SKM-1 treated with dmso at 0.1 percent for 144 hours (cell line): ENCODE measurements at regions not wholly inside any gene's neighbourhood (a gene's known extent, or its start where the extent isn't known, plus 50 kb on each side); places are given as distances from the start of the nearest gene placed in this dataset.
A peak's percentile ranks its signal among the peaks of the same experiment; 100 is the strongest.
"Not testable (repeated sequence)": the region's sequence is repeated elsewhere in the genome, so short reads cannot be mapped to it uniquely, and the experiment has no call there.

Experiments
- DNase-seq: peaks from one replicate; lab custom pipeline; 2025; ENCODE audit not compliant: unreplicated experiment; lab: John Stamatoyannopoulos, UW

DNA sequence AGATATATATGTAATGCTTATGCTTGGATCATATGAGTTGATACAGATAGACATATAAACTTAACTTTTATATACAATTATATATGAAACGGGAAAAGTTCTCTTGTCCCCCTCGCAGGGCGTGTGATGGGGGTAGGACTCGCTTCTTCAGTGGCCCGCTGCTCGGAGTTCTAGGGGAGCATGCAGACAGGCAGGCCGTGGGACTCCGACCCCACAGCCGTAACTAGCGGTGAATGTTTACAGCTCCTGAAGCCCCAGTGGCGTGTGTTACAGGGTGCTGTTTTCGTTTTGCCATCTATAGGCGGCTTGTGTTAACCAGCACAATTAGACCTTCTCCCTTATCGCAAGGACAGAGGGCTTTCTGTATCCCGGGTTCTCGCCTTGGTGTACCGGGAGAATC is 1899.8 kb downstream of the PCDH9 start:
- DNase-seq = no peak

DNA sequence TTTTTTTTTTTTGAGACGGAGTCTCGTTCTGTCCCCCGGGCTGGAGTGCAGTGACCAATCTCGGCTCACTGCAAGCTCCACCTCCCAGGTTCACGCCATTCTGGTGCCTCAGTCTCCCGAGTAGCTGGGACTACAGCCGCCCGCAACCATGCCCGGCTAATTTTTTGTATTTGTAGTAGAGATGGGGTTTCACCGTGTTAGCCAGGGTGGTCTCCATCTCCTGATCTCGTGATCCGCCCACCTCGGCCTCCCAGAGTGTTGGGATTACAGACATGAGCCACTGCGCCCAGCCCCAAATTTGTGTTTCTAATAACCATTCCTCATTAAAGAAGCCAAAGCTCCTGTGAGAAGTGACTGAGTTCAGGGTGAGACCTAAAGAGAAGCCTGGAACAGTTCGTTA is 1906.9 kb downstream of the PCDH9 start:
- not testable (repeated sequence) for DNase-seq

DNA sequence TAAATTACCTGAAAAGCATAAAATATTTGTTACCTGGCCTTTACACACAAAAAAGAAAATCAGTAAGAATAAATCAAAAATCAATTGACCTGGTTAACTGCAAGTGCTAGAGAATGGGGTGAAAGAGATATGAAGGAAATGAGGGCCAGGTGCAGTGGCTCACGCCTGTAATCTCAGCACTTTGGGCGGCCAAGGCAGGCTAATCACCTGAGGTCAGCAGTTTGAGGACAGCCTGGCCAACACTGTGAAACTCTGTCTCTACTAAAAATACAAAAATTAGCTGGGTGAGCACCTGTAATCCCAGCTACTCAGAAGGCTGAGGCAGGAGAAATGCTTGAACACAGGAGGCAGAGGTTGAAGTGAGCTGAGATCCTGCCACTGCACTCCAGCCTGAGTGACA is 1908.7 kb downstream of the PCDH9 start:
- not testable (repeated sequence) for DNase-seq

DNA sequence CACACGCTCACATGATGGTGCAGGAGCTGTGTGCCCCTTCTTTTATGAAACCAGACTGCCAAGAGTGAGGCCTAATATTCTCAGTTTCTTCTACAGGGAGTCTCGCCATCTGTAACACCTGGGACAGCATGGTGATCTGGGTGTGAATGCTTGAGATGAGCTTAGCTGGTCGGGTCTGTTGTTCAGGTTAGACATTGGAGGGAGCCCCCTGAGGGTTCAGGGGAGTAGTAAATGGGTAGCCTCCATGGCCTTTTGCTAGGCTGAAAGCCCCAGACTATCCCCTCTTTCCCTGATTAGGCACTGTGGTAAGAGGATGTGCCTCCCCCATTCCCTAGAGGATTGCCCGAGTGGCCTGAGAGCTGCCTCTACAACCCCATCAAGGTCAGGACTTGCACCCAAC is 1916.1 kb downstream of the PCDH9 start:
- DNase-seq = no peak

DNA sequence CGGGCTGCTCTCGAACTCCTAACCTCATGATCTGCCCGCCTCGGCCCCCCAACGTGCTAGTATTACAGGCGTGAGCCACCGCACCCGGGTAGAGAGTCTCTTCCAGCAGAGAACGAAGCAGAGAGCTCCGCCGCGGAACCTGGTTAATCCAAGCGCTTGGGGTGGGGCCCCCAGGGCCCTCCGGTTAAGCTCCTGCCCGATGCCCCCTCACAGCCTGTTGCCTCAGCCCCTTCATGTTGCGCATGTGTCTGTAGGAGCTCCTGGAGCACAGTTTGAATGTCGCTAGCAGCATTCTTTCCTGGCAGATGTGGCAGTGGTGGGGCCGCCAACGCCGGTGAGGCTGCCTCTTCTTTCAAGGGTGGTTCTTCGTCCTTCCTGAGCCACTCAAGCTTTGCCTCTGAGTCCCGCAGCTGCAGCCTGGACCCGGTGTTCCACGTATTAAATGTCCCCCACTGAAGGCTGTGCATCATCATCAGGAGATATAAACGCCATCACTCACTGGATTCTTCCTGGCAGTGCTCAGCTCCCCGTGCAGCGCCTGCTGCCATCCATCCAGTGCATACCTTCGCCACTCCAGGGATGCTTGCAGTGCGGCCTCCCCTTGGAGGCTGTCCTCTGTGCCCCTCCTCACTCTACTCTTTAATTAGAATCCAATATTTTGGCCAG is 1919.3 kb downstream of the PCDH9 start:
- DNase-seq = no peak

DNA sequence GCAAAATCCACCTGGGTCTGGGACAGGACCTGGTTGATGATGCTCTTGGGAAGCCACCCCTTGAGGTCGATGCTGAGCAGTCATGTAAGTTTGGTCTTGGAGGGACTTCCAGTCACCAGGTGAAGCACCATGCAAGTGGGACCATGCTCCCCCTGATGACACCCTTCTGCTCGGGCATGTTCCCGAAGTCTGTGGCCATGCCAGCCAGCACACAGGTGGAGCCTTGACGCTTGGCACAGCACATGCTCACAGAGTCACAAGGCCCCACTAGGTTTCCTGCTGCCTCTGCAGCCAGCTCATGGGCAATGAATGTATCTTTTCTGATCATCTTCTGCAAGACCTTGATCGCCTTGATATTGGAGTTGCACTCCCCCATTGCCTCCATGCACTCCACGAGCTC is 1920.2 kb downstream of the PCDH9 start:
- no peak for DNase-seq

DNA sequence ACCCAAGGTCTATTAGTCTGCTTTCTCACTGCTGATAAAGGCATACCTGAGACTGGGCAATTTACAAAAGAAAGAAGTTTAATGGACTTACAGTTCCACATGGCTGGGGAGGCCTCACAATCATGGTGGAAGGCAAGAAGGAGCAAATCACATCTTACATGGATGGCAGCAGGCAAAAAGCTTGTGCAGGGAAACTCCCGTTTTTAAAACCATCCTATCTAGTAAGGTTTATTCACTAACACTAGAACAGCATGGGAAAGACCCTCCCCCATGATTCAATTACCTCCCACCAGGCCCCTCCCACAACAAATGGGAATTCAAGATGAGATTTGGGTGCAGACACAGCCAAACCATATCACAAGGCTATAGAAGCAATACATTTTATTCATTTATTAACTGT is 1921.4 kb downstream of the PCDH9 start:
- DNase-seq = not testable (repeated sequence)

DNA sequence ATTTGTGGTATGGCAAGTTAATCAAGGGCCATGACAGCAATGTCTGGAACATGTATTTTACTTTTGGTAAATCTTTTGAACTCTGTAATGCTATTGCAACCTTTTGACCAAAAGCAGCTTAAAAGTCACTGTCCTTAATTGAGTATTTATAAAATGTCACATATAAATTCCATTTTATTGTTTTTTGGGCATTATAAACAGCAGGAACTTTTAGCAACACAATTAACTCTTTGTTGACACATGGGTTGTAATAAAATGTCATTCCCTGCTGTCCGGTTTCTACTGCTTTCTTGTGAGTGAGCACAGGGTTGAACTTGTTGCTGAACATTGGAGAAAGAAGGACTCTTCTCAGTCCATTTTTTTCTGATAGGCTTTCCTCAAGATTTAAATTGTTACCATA is 1923.1 kb downstream of the PCDH9 start:
- DNase-seq = no peak

DNA sequence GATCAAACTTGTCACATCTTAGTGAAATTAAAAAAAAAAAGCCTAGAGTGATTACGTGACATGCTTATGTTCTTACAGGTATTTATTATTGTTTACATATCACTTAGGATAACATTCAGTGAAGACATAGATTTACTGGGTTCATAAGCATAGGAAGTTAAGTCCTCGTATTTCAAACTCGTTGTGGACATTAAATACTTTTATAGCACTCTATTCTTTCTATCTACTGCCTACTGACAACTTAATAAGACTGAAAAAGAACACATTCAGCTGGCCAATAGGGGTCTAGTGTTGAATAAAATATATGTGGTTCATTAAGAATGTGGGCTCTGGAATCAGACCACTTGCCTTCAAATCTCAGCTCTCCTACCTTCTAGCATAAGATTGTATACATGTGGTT is 1927.4 kb downstream of the PCDH9 start:
- no peak for DNase-seq

DNA sequence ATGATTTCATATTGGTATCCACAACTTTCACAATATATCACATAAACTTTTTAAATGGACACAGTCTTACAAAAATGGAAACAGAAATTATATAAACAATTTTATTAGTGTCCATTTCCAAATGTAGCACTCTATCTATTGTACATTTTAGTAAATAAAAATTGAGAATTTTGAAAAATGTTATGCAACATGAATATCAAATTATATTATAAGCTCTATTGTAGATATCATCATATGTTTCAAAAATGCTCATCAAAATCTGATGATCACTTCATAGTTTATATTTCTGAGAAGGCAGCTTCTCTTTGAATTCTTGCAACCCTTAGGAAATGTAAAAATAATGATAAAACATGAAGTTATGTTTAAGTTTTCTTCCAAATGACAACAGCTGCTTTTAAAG is 1928.6 kb downstream of the PCDH9 start:
- no peak for DNase-seq

DNA sequence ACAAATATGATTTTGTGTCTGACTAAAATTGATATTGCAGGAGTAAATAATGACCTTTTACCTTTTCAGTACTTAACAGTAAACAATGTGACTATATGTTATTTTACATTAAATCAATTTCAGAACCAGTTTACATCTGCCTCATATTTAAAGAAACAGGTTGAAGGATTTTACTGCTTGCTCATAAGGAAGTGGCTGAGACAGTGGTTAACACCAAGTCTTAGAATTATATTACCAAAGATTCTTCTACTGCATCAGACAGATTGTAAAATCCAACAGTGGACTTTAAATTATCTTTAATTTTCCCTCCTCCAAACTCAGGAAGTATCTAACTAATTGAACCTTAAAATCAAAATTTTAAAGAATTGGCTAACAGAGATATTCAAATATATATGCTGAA is 1929.9 kb downstream of the PCDH9 start:
- DNase-seq = no peak

DNA sequence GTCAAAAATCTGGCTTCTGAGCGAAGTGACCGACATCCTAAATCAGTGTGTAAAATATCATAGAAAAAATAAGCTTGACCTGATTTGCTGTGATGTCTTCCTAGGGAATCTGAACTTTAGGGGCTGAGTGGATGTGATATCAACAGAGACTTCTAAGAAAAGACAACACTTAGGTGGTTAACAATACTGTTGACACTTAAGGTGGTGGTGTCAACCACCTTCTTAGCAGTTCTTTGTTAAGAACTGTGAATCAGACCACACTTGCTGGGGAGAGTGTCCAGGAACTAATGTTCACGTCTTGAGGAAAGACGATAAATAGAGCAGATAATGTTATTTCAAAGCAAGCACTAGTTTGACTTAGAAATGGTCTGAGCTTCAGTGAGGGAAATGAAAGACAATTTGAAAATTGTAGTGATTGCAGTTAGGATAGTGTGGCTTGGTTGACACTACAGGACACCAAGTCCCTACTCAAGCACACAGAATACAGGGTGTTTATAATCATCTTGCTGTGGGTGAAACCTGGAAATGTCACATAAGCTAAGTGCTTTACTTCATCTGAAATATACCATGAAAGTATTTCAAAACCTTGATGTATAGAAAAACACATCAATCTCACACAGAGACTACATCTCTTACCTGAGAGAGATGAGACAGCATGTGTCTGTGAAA is 1936.5 kb downstream of the PCDH9 start:
- no peak for DNase-seq

DNA sequence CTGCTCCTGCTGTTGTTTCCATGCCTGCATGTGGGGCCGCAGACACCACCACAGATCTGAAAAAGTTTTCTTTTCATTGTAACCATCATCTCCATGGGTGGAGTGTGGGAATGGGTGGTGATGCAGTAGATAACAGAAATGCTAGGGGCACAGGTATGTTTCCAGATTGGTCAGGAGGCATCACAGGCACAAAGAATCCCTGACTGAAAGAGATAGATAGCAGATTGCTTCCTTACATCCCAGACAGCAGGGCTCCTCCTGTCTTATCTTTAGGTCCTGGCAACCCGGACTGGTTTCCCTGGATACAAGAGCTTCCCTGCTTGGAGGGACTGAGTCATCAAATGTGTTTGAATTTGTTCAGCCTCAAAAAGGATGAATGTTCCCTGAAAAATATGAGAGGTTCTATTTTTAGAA is 1937.6 kb downstream of the PCDH9 start:
- no peak for DNase-seq

DNA sequence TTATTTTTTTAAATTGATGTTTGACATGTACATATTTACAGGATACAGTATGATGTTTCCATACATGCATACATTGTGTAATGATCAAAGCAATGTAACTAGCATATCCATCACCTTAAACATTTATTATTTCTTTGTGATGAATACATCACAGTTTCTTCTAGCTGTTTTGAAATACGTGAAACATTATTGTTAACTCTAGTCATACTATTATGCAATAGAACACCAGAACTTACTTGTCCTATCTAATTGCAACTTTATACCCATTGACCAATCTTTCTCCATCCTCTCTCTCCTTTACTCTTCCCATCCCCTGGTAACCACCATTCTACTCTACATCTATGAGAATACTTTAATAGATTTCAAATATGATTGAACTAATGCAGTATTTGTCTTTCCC is 1942.7 kb downstream of the PCDH9 start:
- no peak for DNase-seq

DNA sequence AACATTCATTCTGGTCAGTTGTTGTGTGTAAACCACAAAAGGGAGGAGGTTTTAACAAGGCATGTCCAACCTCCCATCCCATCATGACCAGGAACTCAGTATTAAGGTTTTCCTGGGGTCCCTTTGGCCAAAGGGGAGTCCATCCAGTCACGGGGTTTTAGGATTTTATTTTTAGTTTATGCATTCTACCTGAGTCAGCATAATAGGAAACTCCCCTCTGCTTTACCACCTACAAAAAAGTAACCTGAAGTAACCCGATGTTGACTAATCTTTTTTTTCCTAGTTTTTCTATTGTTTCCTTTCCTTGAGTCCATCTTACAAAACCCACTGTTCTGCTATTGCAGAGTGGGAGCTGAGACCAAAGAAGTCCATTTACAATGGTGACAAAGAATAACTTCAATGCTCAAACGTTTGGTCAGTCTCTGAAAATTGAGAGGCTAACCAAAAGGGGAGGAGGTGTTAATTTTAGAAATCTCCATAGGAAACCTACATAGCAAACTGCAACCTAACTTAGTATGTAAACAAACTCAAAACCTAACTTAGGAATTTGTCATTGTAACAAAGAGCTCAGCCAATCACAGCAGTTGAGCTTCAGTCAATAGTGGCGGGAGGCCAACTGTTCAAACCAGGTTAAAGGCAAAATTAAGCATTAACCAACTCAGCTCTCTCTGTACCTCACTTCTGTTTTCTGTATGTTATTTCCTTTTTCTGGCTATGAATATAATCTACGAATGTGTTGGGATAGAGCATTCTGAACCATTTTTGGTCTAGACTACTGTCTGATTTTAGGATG is 1954.1 kb downstream of the PCDH9 start:
- no peak for DNase-seq

DNA sequence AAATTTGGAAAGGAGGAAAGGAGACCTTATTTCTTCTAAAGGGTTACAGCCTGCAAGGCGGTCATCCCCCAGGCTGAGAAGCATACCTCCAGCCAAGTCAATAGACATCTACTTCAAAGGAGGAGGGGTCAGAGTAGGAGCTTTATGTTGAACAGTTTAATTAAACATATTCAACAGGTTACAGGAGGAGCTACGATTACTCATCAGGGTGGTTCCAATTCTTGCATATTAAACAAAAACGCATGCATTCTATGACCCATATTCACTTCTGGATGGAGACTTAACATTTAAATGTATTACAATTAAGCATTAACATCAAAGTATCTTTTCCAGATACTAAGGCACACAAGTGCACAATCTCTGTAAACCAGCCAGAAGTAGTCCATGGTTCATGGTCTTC is 1955.0 kb downstream of the PCDH9 start:
- no peak for DNase-seq

DNA sequence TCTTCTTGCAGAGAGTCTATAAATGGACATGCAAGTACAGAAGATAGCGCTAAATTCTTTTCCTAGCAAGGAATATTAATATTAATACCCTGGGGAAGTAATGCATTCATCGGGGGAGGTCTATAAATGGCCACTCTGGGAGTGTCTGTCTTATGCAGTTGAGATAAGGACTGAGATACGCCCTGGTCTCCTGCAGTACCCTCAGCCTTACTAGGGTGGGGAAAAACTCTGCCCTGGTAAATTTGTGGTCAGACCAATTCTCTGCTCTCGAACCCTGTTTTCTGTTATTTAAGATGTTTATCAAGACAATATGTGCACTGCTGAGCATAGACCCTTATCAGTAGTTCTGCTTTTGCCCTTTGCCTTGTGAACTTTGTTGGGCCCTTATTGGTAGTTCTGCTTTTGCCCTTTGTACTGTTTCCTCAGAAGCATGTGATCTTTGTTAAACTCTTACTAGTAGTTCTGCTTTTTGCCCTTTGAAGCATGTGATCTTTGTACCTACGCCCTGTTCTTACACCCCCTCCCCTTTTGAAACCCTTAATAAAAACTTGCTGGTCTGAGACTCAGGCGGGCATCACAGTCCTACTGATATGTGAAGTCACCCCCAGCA is 1956.2 kb downstream of the PCDH9 start:
- peak; percentile 14 for DNase-seq

DNA sequence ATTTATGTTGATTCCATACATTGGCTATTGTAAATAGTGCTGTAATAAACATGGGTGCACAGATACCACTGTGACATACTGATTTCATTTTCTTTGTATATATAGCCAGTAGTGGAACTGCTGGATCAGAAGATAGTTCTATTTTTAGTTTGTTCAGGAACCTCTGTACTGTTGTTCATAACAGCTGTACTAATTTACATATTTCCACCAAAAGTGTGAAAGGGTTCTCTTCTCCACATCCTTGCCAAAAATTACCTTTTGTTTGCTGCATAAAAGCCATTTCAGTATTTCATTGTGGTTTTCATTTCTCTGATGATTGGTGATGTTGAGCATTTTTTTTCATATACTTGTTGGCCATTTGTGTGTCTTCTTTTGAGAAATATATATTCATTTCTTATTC is 1962.1 kb downstream of the PCDH9 start:
- DNase-seq = no peak

DNA sequence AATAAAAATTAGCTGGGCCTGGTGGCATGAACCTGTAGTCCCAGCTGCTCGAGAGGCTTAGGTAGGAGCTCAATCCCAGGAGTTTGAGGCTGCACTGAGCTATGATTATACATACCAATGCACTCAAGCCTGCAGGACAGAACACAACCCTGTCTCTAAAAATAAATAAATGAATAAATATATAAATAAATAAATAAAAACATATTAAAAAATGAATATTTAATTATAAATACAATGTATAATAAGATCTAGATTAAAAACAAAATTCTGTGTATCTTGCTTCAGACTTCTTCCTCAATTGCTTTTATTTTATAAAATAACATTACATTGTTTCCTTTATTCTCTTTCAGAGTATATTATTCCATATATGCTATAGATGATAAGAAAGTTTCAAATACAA is 1964.1 kb downstream of the PCDH9 start:
- DNase-seq = no peak

DNA sequence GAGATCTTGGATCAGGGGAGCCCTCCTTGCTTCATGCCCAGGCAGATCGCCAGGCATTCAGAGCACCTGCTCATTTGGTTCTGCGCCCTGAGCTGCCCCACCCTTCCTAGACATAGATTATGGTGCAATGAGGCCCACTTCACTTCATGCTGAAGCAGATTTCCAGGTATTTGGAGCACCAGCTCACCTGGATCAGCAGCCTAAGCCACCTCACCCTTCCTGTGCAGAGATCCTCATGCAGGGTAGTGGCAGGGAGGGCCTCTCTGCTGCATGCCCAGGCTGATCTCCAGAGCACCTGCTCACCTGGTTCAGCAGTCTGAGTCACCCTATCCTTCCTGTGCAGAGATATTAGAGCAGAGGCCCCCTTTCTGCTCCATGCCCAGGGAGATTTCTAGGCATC is 1966.1 kb downstream of the PCDH9 start:
- DNase-seq = no peak

DNA sequence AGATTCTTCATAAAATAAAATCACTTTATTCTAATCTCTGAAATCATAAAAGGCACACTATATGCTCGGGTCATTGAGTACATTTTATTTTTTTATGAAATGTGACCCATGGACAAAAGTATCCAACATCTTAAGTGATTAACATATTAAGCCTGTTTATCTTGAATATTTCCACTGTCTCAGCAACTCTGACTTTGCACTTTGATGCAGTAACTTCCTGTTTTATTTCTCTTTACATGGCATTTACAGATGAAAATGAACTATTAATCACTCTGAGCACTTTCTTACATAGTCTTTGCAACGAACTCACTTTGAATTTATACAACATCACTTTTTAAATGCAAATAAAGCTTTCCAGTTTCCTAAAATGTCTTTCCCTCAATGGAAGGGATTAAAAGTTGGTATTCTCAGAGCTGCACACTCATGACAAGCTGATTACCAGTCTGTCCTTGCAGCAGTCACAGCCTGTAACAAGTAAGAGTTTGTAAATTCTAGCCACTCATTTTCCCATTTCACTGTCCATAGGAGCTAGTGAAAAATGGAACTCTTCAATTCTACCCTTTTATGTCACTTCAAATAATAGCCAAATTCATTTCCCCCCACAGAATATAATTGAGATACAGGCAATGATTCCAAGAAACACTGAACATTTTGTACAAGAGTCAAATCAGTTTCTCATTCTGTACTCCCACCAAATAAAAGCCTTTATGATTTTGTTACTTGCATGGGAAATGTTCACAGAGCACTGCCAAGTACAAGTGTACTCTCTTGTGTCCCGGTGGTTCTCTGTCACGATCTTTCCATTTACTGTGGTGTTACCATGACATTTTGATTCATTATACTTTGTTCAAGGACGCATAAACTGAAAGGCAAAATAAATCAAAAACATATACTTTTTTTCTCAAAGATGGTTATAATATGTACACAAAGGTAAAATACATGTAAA is 1968.9 kb downstream of the PCDH9 start:
- DNase-seq = no peak
